Natural killer cell treated with Interleukin-12 subunit alpha and Interleukin-12 subunit beta and Interleukin-15 and Interleukin-18, amount 100 ng/mL, for 72 hours (primary cell): ENCODE measurements at regions not wholly inside any gene's neighbourhood (a gene's known extent, or its start where the extent isn't known, plus 50 kb on each side); places are given as distances from the start of the nearest gene placed in this dataset.
"Not testable (repeated sequence)": the region's sequence is repeated elsewhere in the genome, so short reads cannot be mapped to it uniquely, and the experiment has no call there.

Experiments
- ATAC-seq, 2 donors: fragments of 150-1000 bp; cut with Tn5 transposase in 1 of 2; sonication (Bioruptor Pico), chemical (Tn5 transposase) in 1 of 2; 2 replicates each; pipeline ENCODE4 v1.10.0; 2021
- DNase-seq: peaks from one replicate; pipeline ENCODE4 v3.0.0; 2022; ENCODE audit warnings: low spot score
- H3K27ac Mint-ChIP-seq, 2 donors: 1 replicate in 1 of 2; 2 replicates in 1 of 2; pipeline ENCODE4 v1.8.0; 2022; ENCODE audit warnings: mixed read lengths in 2 of 2, mild to moderate bottlenecking in 1 of 2, moderate library complexity in 1 of 2
- H3K27me3 Mint-ChIP-seq, 2 donors: 1 replicate in 1 of 2; 2 replicates in 1 of 2; pipeline ENCODE4 v1.8.0; 2022; ENCODE audit warnings: mixed read lengths in 2 of 2
- H3K36me3 Mint-ChIP-seq: one replicate; pipeline ENCODE4 v1.8.0; 2022; ENCODE audit warnings: mixed read lengths
- H3K4me1 Mint-ChIP-seq, 2 donors: 1 replicate in 1 of 2; 2 replicates in 1 of 2; pipeline ENCODE4 v1.8.0; 2022; ENCODE audit warnings: low read depth in 2 of 2, mixed read lengths in 2 of 2, mild to moderate bottlenecking in 1 of 2
- H3K4me3 Mint-ChIP-seq: one replicate; pipeline ENCODE4 v1.8.0; 2022; ENCODE audit warnings: mixed read lengths
- H3K9me3 Mint-ChIP-seq: 2 replicates; pipeline ENCODE4 v1.8.0; 2022; ENCODE audit warnings: mixed read lengths

- Mint-ChIP-seq H3K4me1 (no peaks in the 10 kb centered on the region), H3K27ac (no peak overlapping the region), H3K4me3 (no peak overlapping the region), H3K9me3 (no peaks in the 10 kb centered on the region), H3K27me3 (no peaks in the 10 kb centered on the region), H3K36me3 (no peaks in the 10 kb centered on the region)
- no peak for ATAC-seq
- DNase-seq, result no peak
Measured at GRCh38 chr3:180743813-180744590, 64.7 kb upstream of the CCDC39 start.

- no peak overlapping the region for H3K4me3 Mint-ChIP-seq
- no peaks in the 10 kb centered on the region for H3K9me3 Mint-ChIP-seq
- H3K27ac Mint-ChIP-seq, result no peak overlapping the region
- no peaks in the 10 kb centered on the region for H3K4me1 Mint-ChIP-seq
- no peaks in the 10 kb centered on the region for H3K27me3 Mint-ChIP-seq
- ATAC-seq, result no peak
- H3K36me3 Mint-ChIP-seq, result no peaks in the 10 kb centered on the region
- DNase-seq, result no peak
Measured at GRCh38 chr3:180747805-180748361, 68.6 kb upstream of the CCDC39 start.

DNA sequence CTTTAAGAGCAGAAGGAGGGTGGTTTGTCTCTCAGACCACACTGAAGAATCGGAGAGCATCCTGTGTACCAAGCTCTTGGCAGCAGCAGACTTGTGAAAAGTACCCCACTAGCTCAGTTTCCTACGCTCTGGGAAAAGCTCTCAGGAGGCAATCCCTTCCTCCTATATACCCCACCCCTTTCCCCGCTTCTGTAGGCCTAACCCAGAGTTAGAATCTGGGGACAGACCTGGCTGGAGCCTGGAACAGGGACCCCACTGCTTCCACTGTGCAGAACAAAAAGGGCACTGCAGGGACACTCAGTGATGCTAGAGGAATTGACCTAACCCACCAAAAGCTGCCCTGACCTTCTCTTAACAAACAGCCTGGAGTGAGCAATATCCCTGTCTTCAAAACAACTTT lies 70.0 kb upstream of the CCDC39 start:
- H3K4me3 Mint-ChIP-seq, result no peak overlapping the region
- no peak for DNase-seq
- no peaks in the 10 kb centered on the region for H3K4me1 Mint-ChIP-seq
- H3K9me3 Mint-ChIP-seq, result no peaks in the 10 kb centered on the region
- no peak for ATAC-seq
- H3K27ac Mint-ChIP-seq, result no peak overlapping the region
- H3K36me3 Mint-ChIP-seq, result no peaks in the 10 kb centered on the region
- H3K27me3 Mint-ChIP-seq, result no peaks in the 10 kb centered on the region

GRCh38 chr3:180749796-180750195 lies 70.5 kb upstream of the CCDC39 start:
- H3K4me3 Mint-ChIP-seq, result no peak overlapping the region
- no peaks in the 10 kb centered on the region for H3K9me3 Mint-ChIP-seq
- no peak overlapping the region for H3K27ac Mint-ChIP-seq
- no peaks in the 10 kb centered on the region for H3K36me3 Mint-ChIP-seq
- H3K27me3 Mint-ChIP-seq, result no peaks in the 10 kb centered on the region
- H3K4me1 Mint-ChIP-seq, result no peaks in the 10 kb centered on the region
- ATAC-seq, result no peak
- no peak for DNase-seq

DNA sequence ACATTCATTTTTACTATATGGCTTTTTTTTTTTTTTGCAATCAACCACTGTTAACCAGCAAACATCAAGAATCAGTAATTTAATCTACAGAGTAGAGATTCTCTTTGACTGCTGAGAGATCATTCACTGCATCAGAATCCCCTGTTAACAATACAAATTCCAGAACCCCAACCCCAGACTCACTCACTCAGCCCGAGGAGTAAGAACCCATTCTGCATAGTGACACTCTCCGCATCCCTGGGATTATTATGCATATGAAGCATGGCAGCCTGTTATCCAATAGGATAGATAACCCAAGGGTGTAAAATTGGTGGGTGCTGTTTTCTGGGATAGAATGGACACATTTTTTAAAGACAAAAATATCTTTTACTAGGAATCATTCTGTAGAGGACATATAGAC lies 76.3 kb upstream of the CCDC39 start:
- peaks cover 6% of the 10 kb centered on the region for H3K9me3 Mint-ChIP-seq
- no peak overlapping the region for H3K4me3 Mint-ChIP-seq
- H3K4me1 Mint-ChIP-seq, result no peaks in the 10 kb centered on the region
- no peaks in the 10 kb centered on the region for H3K36me3 Mint-ChIP-seq
- H3K27ac Mint-ChIP-seq, result no peak overlapping the region
- DNase-seq (no peak), ATAC-seq (no peak)
- no peaks in the 10 kb centered on the region for H3K27me3 Mint-ChIP-seq

GRCh38 chr3:180762866-180763265 lies 83.6 kb upstream of the CCDC39 start:
- no peak overlapping the region for H3K27ac Mint-ChIP-seq
- no peaks in the 10 kb centered on the region for H3K36me3 Mint-ChIP-seq
- H3K27me3 Mint-ChIP-seq, result no peaks in the 10 kb centered on the region
- ATAC-seq, result no peak
- H3K4me1 Mint-ChIP-seq, result no peaks in the 10 kb centered on the region
- DNase-seq, result no peak
- peaks cover 12% of the 10 kb centered on the region for H3K9me3 Mint-ChIP-seq
- H3K4me3 Mint-ChIP-seq, result no peak overlapping the region

GRCh38 chr3:180764481-180764880 lies 85.2 kb upstream of the CCDC39 start:
- DNase-seq (no peak), ATAC-seq (no peak)
- Mint-ChIP-seq H3K9me3 (peaks cover 7% of the 10 kb centered on the region), H3K4me3 (no peak overlapping the region), H3K27me3 (no peaks in the 10 kb centered on the region), H3K36me3 (no peaks in the 10 kb centered on the region), H3K27ac (no peak overlapping the region), H3K4me1 (no peaks in the 10 kb centered on the region)

DNA sequence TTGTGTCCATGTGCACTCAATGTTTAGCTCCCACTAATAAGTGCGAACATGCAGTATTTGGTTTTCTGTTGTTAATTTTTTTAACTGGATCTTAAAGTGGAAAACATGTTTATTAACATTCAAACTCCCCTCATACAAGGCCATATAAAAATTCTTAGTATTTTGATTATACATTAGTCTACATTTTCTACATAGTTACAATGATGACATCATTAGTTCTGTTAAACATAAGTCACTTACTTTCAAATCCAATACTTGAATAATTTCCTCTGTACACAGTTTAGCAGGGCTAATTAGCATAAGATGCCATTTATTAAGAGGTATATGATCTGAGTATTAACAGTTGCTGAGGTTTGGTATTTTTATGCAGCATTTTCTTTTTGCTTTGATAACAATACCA lies 91.3 kb upstream of the CCDC39 start:
- ATAC-seq (no peak), DNase-seq (no peak)
- H3K4me1 Mint-ChIP-seq, result no peaks in the 10 kb centered on the region
- H3K27me3 Mint-ChIP-seq, result no peaks in the 10 kb centered on the region
- H3K9me3 Mint-ChIP-seq, result peaks cover 6% of the 10 kb centered on the region
- no peaks in the 10 kb centered on the region for H3K36me3 Mint-ChIP-seq
- no peak overlapping the region for H3K27ac Mint-ChIP-seq
- no peak overlapping the region for H3K4me3 Mint-ChIP-seq

DNA sequence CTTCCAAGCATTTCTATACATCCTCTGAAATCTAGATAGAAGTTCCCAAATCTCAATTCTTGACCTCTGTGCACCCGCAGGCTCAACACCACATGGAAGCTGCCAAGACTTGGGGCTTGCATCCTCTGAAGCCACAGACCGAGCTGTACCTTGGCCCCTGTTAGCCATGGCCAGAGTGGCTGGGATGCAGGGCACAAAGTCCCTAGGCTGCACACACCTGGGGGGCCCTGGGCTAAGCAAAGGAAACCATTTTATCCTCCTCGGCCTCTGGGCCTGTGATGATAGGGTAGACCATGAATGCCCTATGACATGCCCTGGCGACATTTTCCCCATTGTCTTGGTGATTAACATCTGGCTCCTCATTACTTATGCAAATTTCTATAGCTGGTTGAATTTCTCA lies 97.1 kb upstream of the CCDC39 start:
- no peaks in the 10 kb centered on the region for H3K27me3 Mint-ChIP-seq
- no peak for ATAC-seq
- no peaks in the 10 kb centered on the region for H3K4me1 Mint-ChIP-seq
- H3K4me3 Mint-ChIP-seq, result no peak overlapping the region
- H3K27ac Mint-ChIP-seq, result no peak overlapping the region
- no peak for DNase-seq
- peaks cover 31% of the 10 kb centered on the region for H3K9me3 Mint-ChIP-seq
- H3K36me3 Mint-ChIP-seq, result peaks cover 22% of the 10 kb centered on the region

DNA sequence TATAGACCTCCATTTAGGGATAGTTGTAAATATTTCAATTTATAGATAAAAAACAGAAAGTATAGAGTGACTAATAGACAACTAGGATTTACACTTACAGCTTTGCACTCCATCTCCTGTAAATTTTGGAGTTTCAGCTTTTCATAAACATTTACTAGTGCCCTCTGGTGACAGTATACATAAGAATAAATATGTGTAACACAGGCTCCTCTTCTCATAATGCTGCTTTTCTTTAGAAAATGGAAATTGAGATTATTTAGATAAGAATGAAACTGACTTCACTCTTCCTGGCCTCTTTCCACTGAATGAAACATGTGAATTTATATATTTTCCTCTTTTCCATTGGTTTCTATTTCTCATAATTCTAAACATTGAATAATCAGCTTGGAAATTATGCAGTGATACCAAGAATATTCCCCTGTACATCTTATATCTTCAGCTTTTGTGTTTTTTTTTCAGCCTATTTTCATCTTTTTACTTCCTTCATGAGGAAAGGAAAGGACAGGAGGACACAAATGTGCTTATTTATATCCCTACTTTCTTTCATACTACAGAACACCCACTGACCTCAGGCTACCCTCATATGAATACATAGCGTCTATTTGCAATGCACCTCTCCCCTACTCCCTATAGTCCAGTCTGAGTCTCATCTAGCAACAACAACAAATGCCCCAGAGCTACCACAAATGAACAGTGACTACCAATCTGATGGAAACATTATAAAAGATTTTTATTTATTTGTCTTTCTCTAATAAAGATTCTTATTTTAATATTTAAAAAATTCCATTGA lies 103.1 kb upstream of the CCDC39 start:
- Mint-ChIP-seq H3K27me3 (no peaks in the 10 kb centered on the region), H3K27ac (no peak overlapping the region), H3K36me3 (peaks cover 22% of the 10 kb centered on the region), H3K4me3 (no peak overlapping the region), H3K4me1 (no peaks in the 10 kb centered on the region), H3K9me3 (peaks cover 23% of the 10 kb centered on the region)
- ATAC-seq (no peak), DNase-seq (no peak)

DNA sequence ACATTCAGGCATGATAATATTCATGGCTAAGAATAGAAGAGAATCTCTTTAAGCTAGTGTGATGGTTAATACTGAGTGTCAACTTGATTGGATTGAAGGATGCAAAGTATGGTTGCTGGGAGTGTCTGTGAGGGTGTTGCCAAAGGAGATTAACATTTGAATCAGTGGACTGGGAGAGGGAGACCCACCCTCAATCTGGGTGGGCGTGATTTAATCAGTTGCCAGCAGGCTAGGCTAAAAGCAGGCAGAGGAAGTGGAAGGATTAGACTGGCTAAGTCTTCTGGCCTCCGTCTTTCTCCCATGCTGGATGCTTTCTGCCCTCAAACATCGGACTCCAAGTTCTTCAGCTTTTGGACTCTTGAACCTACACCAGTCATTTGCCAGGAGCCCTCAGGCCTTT lies 106.9 kb upstream of the CCDC39 start:
- H3K36me3 Mint-ChIP-seq, H3K27ac Mint-ChIP-seq, H3K4me1 Mint-ChIP-seq, DNase-seq, H3K4me3 Mint-ChIP-seq, ATAC-seq, H3K27me3 Mint-ChIP-seq, H3K9me3 Mint-ChIP-seq: not testable (repeated sequence)

GRCh38 chr3:180789774-180790173 lies 110.5 kb upstream of the CCDC39 start:
- Mint-ChIP-seq H3K4me3 (no peak overlapping the region), H3K9me3 (no peaks in the 10 kb centered on the region), H3K36me3 (no peaks in the 10 kb centered on the region), H3K4me1 (no peaks in the 10 kb centered on the region), H3K27me3 (no peaks in the 10 kb centered on the region), H3K27ac (no peak overlapping the region)
- DNase-seq (no peak), ATAC-seq (no peak)

GRCh38 chr3:180798197-180798596 lies 114.3 kb upstream of the FXR1 start:
- ATAC-seq (no peak), DNase-seq (no peak)
- no peak overlapping the region for H3K27ac Mint-ChIP-seq
- no peak overlapping the region for H3K4me3 Mint-ChIP-seq
- no peaks in the 10 kb centered on the region for H3K9me3 Mint-ChIP-seq
- no peaks in the 10 kb centered on the region for H3K4me1 Mint-ChIP-seq
- H3K36me3 Mint-ChIP-seq, result no peaks in the 10 kb centered on the region
- H3K27me3 Mint-ChIP-seq, result peaks cover 0 to 7% of the 10 kb centered on the region in 2 donors

DNA sequence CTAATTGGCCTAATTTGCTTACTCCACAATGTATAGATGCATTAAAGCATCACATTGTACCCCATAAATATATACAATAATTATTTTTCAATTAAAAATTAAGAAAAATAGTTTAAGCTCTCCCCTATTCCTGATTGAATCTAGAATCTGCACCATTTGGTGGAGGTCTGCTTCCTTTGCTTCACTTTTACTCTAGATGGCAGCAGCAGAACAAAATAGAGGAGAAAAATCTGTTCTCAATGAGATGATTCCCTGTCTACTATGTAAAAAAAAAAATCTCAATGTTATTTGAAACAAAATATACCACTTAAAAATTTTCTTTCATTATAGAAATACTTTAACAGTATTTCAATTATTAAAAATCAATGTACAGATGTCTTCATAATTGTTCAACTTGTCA lies 109.6 kb upstream of the FXR1 start:
- H3K4me3 Mint-ChIP-seq, result no peak overlapping the region
- no peaks in the 10 kb centered on the region for H3K9me3 Mint-ChIP-seq
- no peak for ATAC-seq
- H3K4me1 Mint-ChIP-seq, result no peaks in the 10 kb centered on the region
- no peak overlapping the region for H3K27ac Mint-ChIP-seq
- no peaks in the 10 kb centered on the region for H3K27me3 Mint-ChIP-seq
- DNase-seq, result no peak
- no peaks in the 10 kb centered on the region for H3K36me3 Mint-ChIP-seq
